GM12873 (cell line): ENCODE measurements at regions not wholly inside any gene's neighbourhood (a gene's known extent, or its start where the extent isn't known, plus 50 kb on each side); places are given as distances from the start of the nearest gene placed in this dataset.

Experiments used
- CTCF ChIP-seq: IDR thresholded peaks from 2 replicates; pipeline ENCODE4 v1.5.1; 2012; ENCODE audit warnings: low read depth, mild to moderate bottlenecking, moderate library complexity, low read length, control low read depth; ENCODE audit not compliant: insufficient read depth; ENCODE audit errors: missing control alignments

- TF ChIP-seq CTCF, result no peak
Measured at GRCh38 chr13:61179741-61180140, 235.9 kb downstream of the PCDH20 start.

- TF ChIP-seq CTCF, result no peak
Measured at GRCh38 chr13:61170856-61171255, 244.8 kb downstream of the PCDH20 start.

- TF ChIP-seq CTCF, result no peak
Measured at GRCh38 chr13:61162636-61163035, 253.0 kb downstream of the PCDH20 start.

- TF ChIP-seq CTCF, result no peak
Measured at GRCh38 chr13:61162106-61162505, 253.5 kb downstream of the PCDH20 start.

- TF ChIP-seq CTCF, result no peak
Measured at GRCh38 chr13:61156753-61157152, 258.9 kb downstream of the PCDH20 start.

GRCh38 chr13:61151062-61151461, 264.6 kb downstream of the PCDH20 start:
- no peak for TF ChIP-seq CTCF

- no peak for TF ChIP-seq CTCF
Measured at GRCh38 chr13:61149331-61149730, 266.3 kb downstream of the PCDH20 start.
